Activated T-cell treated with anti-CD3 and anti-CD28 coated beads for 4 hours (primary cell): ENCODE measurements at regions not wholly inside any gene's neighbourhood (a gene's known extent, or its start where the extent isn't known, plus 50 kb on each side); places are given as distances from the start of the nearest gene placed in this dataset.
"Not testable (repeated sequence)": the region's sequence is repeated elsewhere in the genome, so short reads cannot be mapped to it uniquely, and the experiment has no call there.

Source experiments
- DNase-seq: peaks from one replicate; pipeline ENCODE4 v3.0.0-alpha.2; 2020

- no peak for DNase-seq
These were observed 241.2 kb upstream of the G2E3 start for GRCh38 chr14:30317729-30318128.

- DNase-seq = no peak
These were observed 236.1 kb upstream of the G2E3 start for GRCh38 chr14:30322819-30323218.

- no peak for DNase-seq
These were observed 228.9 kb upstream of the G2E3 start for GRCh38 chr14:30330033-30330432.

- no peak for DNase-seq
These were observed 228.5 kb upstream of the G2E3 start for GRCh38 chr14:30330445-30330844.

GRCh38 chr14:30331030-30331429 lies 227.9 kb upstream of the G2E3 start:
- DNase-seq = no peak

- DNase-seq = no peak
These were observed 226.6 kb upstream of the G2E3 start for GRCh38 chr14:30332374-30332773.

GRCh38 chr14:30333934-30334333 lies 225.0 kb upstream of the G2E3 start:
- no peak for DNase-seq

- DNase-seq = no peak
These were observed 221.5 kb upstream of the G2E3 start for GRCh38 chr14:30337456-30337855.

- no peak for DNase-seq
These were observed 219.6 kb upstream of the G2E3 start for GRCh38 chr14:30339311-30339901.

- DNase-seq = no peak
These were observed 218.5 kb upstream of the G2E3 start for GRCh38 chr14:30340495-30340894.

GRCh38 chr14:30345511-30345910 lies 213.4 kb upstream of the G2E3 start:
- no peak for DNase-seq

GRCh38 chr14:30348445-30348844 lies 210.5 kb upstream of the G2E3 start:
- DNase-seq = no peak

- DNase-seq = no peak
These were observed 209.4 kb upstream of the G2E3 start for GRCh38 chr14:30349520-30349919.

- no peak for DNase-seq
These were observed 204.5 kb upstream of the G2E3 start for GRCh38 chr14:30354439-30354838.

- no peak for DNase-seq
These were observed 203.5 kb upstream of the G2E3 start for GRCh38 chr14:30355431-30355913.

- DNase-seq = no peak
These were observed 202.3 kb upstream of the G2E3 start for GRCh38 chr14:30356438-30357202.

- DNase-seq = no peak
These were observed 201.2 kb upstream of the G2E3 start for GRCh38 chr14:30357791-30358190.

GRCh38 chr14:30362369-30363218 lies 196.4 kb upstream of the G2E3 start:
- no peak for DNase-seq

- not testable (repeated sequence) for DNase-seq
These were observed 195.6 kb upstream of the G2E3 start for GRCh38 chr14:30363219-30363880.

GRCh38 chr14:30369502-30370180 lies 189.3 kb upstream of the G2E3 start:
- no peak for DNase-seq

- DNase-seq = no peak
These were observed 185.9 kb upstream of the G2E3 start for GRCh38 chr14:30373053-30373452.

- DNase-seq = no peak
These were observed 185.4 kb upstream of the G2E3 start for GRCh38 chr14:30373526-30373925.
